GM12878 (cell line): ENCODE measurements at regions not wholly inside any gene's neighbourhood (a gene's known extent, or its start where the extent isn't known, plus 50 kb on each side); places are given as distances from the start of the nearest gene placed in this dataset.

ENCODE experiments used
- ATAC-seq: fragments of 200-7000 bp; cut with Tn5 transposase; 3 replicates; pipeline ENCODE4 v1.9.1; 2020; ENCODE audit warnings: mild to moderate bottlenecking, moderate library complexity
- BruUV-seq: library from RNA; stranded (reverse); fragments of 400-500 nt; replicated peaks from 2 replicates; lab custom pipeline; 2021; lab: Mats Ljungman, UMichigan
- CTCF ChIA-PET: fragments of 300-600 bp; sonication (Branson Sonifier 250); formaldehyde crosslinking; extraction: SDS; loops from one replicate; lab custom pipeline; 2021; ENCODE audit warnings: inconsistent platforms; lab: Yijun Ruan, JAX
- POLR2A ChIA-PET: fragments of 350-600 bp; formaldehyde crosslinking; extraction: SDS; loops from one replicate; lab custom pipeline; 2021; ENCODE audit warnings: inconsistent platforms; lab: Charles Lee
- RAD21 ChIA-PET: fragments of 300-600 bp; sonication (Branson Sonifier 250); formaldehyde crosslinking; loops from one replicate; lab custom pipeline; 2023; ENCODE audit warnings: antibody characterized with exemption; ENCODE audit not compliant: unreplicated experiment; lab: Charles Lee
- SMC1A ChIA-PET: fragments of 300-600 bp; sonication (Branson Sonifier 250); formaldehyde crosslinking; loops from one replicate; lab custom pipeline; 2023; ENCODE audit not compliant: unreplicated experiment, uncharacterized antibody; lab: Charles Lee
- DNase-seq: peaks from one replicate; pipeline ENCODE4 v3.0.0-alpha.2; 2011; ENCODE audit warnings: low read depth, low spot score
- FAIRE-seq: peaks from 3 replicates; lab custom pipeline; 2011; peaks lifted over from hg19 to GRCh38; lab: Jason Lieb, UNC
- H2AFZ ChIP-seq: 2 replicates; pipeline ENCODE4 v1.6.0; 2011; ENCODE audit warnings: low read depth, low read length, control low read depth; ENCODE audit not compliant: control insufficient read depth
- H3K27ac ChIP-seq: 2 replicates; pipeline ENCODE4 v1.5.1; 2011; ENCODE audit warnings: control low read depth; ENCODE audit not compliant: control insufficient read depth, insufficient read depth
- H3K27me3 ChIP-seq, 2 experiments: replicated peaks in 1 of 2; 2 replicates each; pipeline versions ENCODE4 v1.6.0 to v1.6.1; 2011; ENCODE audit warnings: low read length in 1 of 2; ENCODE audit not compliant: control insufficient read depth in 2 of 2, insufficient read depth in 2 of 2
- H3K36me3 ChIP-seq, 2 experiments: 2 replicates each; pipeline ENCODE4 v1.5.1; 2011; ENCODE audit warnings: low read length in 1 of 2; ENCODE audit not compliant: control insufficient read depth in 2 of 2, insufficient read depth in 2 of 2
- H3K4me1 ChIP-seq: 2 replicates; pipeline ENCODE4 v1.6.1; 2011; ENCODE audit warnings: mild to moderate bottlenecking, low read length, moderate library complexity, mixed read lengths; ENCODE audit not compliant: control insufficient read depth, insufficient read depth
- H3K4me2 ChIP-seq: 2 replicates; pipeline ENCODE4 v1.6.0; 2011; ENCODE audit warnings: control low read depth; ENCODE audit not compliant: control insufficient read depth, insufficient read depth
- H3K4me3 ChIP-seq: fragments of 200-600 bp; sonication (generic); 2 replicates; pipeline ENCODE4 v1.5.1; 2016
- H3K79me2 ChIP-seq: 2 replicates; pipeline ENCODE4 v1.6.0; 2011; ENCODE audit warnings: low read length; ENCODE audit not compliant: control insufficient read depth, insufficient read depth
- H3K9ac ChIP-seq: 2 replicates; pipeline ENCODE4 v1.8.0; 2011; ENCODE audit warnings: low read length, control low read depth, mixed read lengths; ENCODE audit not compliant: control insufficient read depth, insufficient read depth
- H3K9me3 ChIP-seq: replicated peaks from 3 replicates; pipeline ENCODE4 v1.5.1; 2011; ENCODE audit warnings: mild to moderate bottlenecking, low read length; ENCODE audit not compliant: control insufficient read depth, insufficient read depth
- H4K20me1 ChIP-seq: 2 replicates; pipeline ENCODE4 v1.6.0; 2011; ENCODE audit not compliant: control insufficient read depth, insufficient read depth
- ATF3 ChIP-seq: IDR thresholded peaks from 2 replicates; pipeline ENCODE4 v1.6.1; 2011; ENCODE audit warnings: low read depth, mild to moderate bottlenecking, low read length, moderate library complexity, borderline replicate concordance; ENCODE audit errors: extremely low read depth
- RFX5 ChIP-seq: IDR thresholded peaks from 2 replicates; pipeline ENCODE4 v1.6.1; 2011; ENCODE audit warnings: low read depth, low read length, improper control_type of control experiment
- TARDBP ChIP-seq: IDR thresholded peaks from 2 replicates; pipeline ENCODE4 v1.6.1; 2016; ENCODE audit warnings: borderline replicate concordance
- WGBS: methylation state at CpG from one replicate; pipeline ENCODE4 v1.1.6; 2016; ENCODE audit warnings: low lambda C conversion rate; ENCODE audit not compliant: insufficient replicate concordance, insufficient coverage; ENCODE audit errors: missing lambda C conversion rate; 5-methylcytosine and 5-hydroxymethylcytosine counted together
- in situ Hi-C: fragments of 300-500 bp; cut with MboI; formaldehyde crosslinking; loops from 9 replicates; pipeline ENCODE4 v1.14.3; 2018; ENCODE audit warnings: mixed read lengths
- intact Hi-C: fragments of 100-400 bp; cut with micrococcal nuclease; formaldehyde crosslinking; loops from one replicate; pipeline ENCODE4 v1.14.2; 2022; ENCODE audit not compliant: unreplicated experiment
- TF ChIP-seq, protein P1 (sequence below): IDR thresholded peaks from 2 replicates; pipeline ENCODE4 v1.6.1; 2012; ENCODE audit warnings: mild to moderate bottlenecking, low read depth, low read length
- TF ChIP-seq, protein P2 (sequence below): fragments of 450-650 bp; IDR thresholded peaks from 2 replicates; pipeline ENCODE4 v1.6.1; 2016; ENCODE audit warnings: mild to moderate bottlenecking

- H3K4me1 ChIP-seq, result no peaks in the 10 kb centered on the region
Observed at GRCh38 chr4:116073051-116073450, 959.6 kb upstream of the NDST4 start.

More at GRCh38 chr4:116073051-116073450, 959.6 kb upstream of the NDST4 start:
- TF ChIP-seq, protein P1, sequence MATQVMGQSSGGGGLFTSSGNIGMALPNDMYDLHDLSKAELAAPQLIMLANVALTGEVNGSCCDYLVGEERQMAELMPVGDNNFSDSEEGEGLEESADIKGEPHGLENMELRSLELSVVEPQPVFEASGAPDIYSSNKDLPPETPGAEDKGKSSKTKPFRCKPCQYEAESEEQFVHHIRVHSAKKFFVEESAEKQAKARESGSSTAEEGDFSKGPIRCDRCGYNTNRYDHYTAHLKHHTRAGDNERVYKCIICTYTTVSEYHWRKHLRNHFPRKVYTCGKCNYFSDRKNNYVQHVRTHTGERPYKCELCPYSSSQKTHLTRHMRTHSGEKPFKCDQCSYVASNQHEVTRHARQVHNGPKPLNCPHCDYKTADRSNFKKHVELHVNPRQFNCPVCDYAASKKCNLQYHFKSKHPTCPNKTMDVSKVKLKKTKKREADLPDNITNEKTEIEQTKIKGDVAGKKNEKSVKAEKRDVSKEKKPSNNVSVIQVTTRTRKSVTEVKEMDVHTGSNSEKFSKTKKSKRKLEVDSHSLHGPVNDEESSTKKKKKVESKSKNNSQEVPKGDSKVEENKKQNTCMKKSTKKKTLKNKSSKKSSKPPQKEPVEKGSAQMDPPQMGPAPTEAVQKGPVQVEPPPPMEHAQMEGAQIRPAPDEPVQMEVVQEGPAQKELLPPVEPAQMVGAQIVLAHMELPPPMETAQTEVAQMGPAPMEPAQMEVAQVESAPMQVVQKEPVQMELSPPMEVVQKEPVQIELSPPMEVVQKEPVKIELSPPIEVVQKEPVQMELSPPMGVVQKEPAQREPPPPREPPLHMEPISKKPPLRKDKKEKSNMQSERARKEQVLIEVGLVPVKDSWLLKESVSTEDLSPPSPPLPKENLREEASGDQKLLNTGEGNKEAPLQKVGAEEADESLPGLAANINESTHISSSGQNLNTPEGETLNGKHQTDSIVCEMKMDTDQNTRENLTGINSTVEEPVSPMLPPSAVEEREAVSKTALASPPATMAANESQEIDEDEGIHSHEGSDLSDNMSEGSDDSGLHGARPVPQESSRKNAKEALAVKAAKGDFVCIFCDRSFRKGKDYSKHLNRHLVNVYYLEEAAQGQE, result no peak
- TF ChIP-seq RFX5 (no peak), ATF3 (no peak), TARDBP (no peak)
- TF ChIP-seq, protein P2, sequence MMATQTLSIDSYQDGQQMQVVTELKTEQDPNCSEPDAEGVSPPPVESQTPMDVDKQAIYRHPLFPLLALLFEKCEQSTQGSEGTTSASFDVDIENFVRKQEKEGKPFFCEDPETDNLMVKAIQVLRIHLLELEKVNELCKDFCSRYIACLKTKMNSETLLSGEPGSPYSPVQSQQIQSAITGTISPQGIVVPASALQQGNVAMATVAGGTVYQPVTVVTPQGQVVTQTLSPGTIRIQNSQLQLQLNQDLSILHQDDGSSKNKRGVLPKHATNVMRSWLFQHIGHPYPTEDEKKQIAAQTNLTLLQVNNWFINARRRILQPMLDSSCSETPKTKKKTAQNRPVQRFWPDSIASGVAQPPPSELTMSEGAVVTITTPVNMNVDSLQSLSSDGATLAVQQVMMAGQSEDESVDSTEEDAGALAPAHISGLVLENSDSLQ, result peak; percentile 46; the same call in 1 of the 2 replicates
- H3K4me3 ChIP-seq, result no peak overlapping the region
- no peaks in the 10 kb centered on the region for H3K27me3 ChIP-seq
- ChIA-PET RAD21 (no interaction called here), POLR2A (no interaction called here), SMC1A (no interaction called here), CTCF (no interaction called here)
- in situ Hi-C loops (no loop called here), intact Hi-C loops (no loop called here)
- H3K9me3 ChIP-seq, result no peaks in the 10 kb centered on the region
- no peak overlapping the region for H2AFZ ChIP-seq
- no peak overlapping the region for H3K9ac ChIP-seq
- H3K27ac ChIP-seq, result no peak overlapping the region
- DNase-seq (no peak), FAIRE-seq (no peak), ATAC-seq (0 out of 3 replicates have a peak, but pooled peaks have one; percentile 45)
- H3K36me3 ChIP-seq, result no peaks in the 10 kb centered on the region
- H4K20me1 ChIP-seq, result no peaks in the 10 kb centered on the region
- no peak overlapping the region for H3K4me2 ChIP-seq
- no TSS peak for BruUV-seq
- WGBS, result 0% methylated on average over 1 of the region's 1 CpG
- no peaks in the 10 kb centered on the region for H3K79me2 ChIP-seq
